ENCODE measurements at regions not wholly inside any gene's neighbourhood (a gene's known extent, or its start where the extent isn't known, plus 50 kb on each side); places are given as distances from the start of the nearest gene placed in this dataset.

DNA sequence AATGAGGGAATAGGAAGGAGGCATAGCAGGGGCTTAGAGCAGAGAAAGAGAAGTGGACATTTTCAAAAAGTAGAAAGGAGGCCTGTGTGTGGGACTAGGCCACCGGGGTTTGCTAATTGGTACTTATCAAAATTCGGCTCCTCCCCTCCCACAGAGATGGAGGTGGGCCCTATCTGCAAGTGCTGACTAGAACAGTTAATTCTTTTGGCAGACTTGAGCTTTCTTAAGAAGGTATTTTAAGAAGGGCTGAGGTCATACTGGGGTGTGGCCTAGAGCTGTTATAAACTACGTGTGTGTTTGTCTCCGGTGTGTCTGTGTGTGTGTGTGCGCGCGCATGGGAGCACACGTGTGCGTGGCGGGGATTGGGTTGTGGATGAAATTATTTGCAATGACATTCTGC, 1086.5 kb downstream of the EFNA5 start:
- no peak for DNase-seq (ENCODE audit: low spot score)

DNA sequence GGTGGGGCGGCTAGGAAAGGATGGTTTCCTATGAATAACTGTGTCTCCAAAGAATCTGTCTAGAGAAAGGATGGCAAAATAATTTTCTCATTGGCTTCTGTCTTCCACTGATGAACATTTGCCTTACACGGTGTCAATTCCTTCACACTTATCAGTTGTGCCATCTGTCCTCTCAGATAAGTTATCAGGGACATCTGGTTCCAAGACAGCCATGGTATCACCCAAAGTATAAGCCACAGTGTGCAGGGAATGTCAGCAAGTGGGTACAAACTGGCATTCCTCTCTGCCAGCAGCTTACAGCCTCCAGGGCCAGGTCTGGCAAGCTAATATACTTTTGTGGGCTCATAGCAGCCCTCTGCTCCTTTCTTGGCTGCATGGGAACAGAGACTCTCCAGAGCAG, 1092.0 kb downstream of the EFNA5 start:
- DNase-seq (ENCODE audit: low spot score), result no peak

DNA sequence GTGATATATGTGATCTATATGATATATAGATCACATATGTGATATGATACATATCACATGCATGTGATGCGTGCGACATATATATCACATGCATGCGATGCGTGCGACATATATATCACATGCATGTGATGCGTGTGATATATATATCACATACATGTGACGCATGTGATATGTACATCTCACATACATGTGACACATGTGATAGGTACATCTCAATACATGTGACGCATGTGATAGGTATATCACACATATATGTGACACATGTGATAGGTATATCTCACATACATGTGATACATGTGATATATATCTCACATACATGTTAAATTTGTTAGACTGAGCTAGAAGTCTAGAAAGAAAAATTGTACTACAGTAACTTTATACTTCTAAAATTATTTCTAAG, 1095.9 kb downstream of the EFNA5 start:
- DNase-seq (ENCODE audit: low spot score), result no peak

DNA sequence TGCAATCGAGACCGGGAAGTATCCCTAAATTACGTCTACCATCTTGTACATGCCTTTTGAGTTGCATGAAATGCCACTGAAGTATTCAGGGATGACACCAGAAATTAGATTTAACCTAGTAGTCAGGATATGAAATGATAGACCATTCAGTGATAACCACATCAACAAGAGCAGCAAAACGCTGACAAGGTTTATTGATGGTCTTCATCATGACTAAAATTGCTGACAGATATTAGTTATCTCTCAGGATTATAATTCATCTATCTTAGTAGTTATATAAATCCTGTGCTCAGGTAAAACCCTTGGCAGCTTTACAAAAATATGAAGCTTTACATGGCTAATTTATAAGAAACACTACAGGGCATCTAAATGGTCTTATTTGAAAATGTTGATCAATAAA, 1104.7 kb downstream of the EFNA5 start:
- DNase-seq (ENCODE audit: low spot score), result no peak

DNA sequence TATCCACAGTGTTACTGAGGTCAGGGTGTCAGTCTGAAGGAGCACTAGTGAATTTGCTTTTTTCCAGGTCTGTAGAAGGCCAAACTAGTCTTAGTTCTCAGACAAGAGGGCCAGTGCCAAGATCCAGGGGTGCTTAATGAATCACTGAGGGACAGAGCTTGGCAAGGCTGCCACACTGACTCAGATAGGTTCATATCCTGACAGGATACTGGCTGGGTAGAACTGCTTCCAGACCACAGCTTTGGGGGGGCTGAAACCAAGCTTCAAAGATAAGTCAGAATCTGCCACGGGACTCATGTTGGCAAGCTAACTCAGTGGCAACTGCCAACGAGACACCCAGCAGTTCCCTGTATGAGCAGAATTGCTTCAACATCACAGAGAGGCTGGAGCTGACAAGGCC, 1125.4 kb downstream of the EFNA5 start:
- DNase-seq (ENCODE audit: low spot score), result no peak

DNA sequence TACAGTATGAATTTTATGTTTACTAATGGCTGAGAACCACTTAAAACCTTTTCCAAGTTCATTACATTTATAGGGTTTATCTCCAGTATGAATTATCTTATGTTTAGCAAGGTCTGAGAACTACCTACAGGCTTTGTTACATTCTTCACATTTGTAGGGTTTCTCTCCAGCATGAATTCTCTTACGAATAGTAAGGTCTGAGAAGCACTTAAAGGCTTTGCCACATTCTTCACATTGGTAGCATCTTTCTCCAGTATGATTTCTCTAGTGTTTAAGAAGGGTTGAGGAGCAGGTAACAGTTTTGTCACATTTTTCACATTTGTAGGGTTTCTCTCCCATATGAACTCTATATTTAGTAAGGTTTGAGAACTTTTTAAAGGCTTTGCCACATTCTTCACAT, 1127.4 kb downstream of the EFNA5 start:
- DNase-seq (ENCODE audit: low spot score), result no peak

DNA sequence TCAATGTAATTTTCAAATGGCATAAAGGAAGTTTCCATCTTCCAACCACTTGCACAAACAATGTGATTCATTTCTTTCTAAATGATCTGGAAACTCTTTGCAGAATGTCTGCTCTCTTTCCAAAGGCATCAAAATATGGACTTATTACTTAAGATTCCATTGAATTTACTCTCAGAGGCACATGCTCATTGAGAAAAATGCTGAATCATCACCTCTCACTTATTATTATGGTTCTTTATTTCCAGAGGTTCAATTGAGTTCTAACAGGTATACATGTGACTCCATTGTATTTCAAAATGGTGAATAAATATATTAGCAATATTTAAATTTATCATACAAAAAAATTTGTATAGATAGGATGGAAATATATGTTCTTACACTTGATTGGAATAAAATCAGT, 1140.6 kb downstream of the EFNA5 start:
- DNase-seq (ENCODE audit: low spot score), result no peak

DNA sequence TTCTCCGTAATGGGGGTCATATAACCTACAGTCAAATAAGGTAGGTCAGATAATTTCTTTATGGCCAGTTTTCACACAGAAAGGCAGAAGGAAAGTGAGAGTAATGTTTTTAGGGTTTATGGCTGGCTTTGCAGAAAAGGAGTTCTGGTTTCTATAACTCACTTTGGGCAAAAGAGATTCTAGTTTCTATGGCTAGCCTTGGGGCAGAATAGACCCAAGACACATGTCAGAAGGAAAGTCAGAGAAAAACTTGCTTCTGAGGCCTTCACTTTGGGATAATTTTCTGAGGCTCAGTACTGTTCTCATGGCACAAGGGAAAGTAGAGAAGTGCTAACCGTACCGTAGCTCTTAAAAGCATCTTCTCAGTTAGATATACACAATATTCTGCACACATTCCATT, 1145.3 kb downstream of the EFNA5 start:
- DNase-seq (ENCODE audit: low spot score), result no peak

DNA sequence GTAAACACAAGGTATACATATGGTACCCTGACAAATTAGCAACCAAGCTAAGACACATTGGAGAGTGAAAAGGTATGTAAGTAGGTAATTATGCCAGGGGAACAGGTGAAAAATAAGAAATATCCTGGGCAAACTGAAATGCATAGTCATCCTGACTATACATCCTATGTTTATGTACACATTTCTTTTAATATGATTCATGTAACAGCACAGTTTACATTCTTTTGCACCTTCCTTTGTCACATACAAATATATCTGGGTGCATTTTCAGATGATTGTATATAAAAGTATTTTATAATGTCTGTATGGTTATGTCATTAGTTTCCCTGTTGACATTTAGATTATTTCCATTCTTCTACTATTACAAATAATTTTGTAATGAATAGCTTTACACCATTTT, 1146.9 kb downstream of the EFNA5 start:
- no peak for DNase-seq (ENCODE audit: low spot score)

DNA sequence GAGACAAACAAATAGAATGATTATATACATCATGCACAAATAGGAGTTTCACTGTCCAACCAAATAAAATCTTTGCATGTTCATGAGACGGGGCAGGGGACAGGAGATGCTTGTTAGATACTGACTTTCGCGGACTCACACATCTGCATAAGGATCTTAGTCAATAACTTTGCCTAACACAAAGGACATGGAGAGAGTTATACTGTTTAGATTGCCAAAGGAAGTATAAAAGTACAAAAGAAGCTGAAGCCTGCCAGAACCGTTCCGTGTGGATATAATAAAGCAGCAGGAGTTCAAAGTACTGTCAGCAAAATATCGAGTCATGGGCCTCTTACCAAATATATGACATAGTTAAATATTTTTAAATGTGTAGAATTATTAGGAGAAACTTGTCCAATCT, 1148.4 kb downstream of the EFNA5 start:
- DNase-seq (ENCODE audit: low spot score), result no peak

DNA sequence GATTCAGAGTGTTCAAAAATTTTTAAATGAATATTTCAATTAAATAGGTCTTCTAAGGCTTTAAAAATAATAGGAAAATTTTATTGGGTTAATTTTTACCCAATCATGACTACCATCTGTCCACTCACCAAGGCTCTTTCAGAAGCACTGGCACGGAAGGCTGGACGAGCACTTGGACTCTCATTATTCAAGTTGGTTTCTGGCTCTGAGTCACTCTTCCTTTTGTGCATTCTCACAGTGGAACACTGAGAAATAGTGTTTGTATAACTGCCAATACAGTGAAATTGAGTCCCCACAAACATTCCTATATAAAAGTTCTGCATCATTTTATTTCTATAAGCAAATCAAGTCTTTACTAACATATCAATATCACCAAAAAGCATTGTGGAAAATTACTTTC, 1149.0 kb downstream of the EFNA5 start:
- DNase-seq (ENCODE audit: low spot score), result no peak

DNA sequence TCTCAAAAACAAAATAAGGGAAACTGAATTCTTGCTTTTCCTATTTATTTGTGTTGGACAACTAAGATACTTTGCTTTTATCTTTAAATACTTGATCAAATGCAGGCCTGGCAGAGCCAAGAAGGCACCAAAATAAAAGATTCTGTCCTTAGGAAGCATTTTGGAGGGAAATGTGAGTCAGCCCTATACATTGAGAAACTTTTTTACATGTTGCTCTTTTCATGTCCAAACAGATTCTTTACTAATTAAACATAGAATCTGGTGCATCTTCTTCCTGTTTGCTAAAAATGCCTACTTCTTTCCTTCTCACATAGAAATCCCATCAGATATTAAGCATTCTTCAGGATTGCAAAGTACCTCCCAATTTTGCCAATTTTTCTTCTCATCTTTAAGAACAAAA, 1160.4 kb downstream of the EFNA5 start:
- DNase-seq (ENCODE audit: low spot score), result no peak

DNA sequence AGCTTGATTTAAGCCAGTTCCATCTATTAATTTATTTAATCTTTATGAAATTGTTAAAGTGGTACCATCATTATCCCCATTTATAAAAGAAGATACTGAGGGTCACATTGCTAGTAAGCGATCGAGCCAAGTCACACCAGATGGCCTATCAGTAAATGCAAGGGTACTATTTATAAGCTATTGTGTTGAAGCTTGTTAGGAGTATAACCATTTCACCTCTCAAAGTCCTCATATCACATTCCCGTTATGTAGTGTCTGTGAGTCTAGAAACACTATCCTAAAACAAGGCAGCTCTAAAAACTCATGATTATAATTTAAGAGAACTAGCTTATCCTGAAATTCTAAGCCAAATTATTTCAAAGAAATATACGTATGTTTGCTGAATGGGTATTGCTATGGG, 1161.8 kb downstream of the EFNA5 start:
- no peak for DNase-seq (ENCODE audit: low spot score)

DNA sequence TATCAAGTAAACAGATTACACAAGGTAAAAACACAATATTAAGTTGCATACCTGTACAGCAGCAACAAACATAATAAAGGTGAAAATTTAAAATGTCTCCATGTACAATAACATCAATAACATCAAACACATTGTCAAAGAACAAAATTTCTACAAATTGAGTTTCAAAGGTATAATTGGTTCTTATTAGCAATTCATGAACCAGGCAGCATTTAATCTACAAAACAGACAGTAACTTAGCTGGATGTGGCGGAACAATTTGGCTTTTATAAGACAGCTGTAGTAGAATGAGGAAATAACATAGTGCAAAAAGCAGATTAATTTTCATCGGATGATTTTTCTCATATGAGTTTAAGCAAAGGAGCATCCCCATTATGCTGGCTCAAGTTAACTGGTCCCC, 1176.8 kb downstream of the EFNA5 start:
- no peak for DNase-seq (ENCODE audit: low spot score)

DNA sequence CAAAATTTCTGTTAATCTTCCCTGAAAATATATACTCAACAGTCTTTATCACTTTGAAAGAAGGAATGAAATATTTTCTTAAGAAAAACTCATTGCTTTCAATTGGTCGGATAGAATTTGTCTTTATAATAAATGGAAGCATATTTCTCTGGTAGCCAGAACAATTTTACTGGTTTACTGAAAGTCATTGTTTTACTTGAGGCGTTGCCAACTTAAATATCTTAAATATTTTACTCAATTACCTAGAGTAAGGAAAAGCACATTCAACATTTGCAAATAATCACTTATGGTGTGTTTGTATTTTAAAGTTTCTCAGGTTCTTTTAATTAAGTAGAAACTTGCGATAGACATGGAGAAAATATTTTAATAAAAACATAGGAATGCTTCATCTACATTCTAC, 1181.7 kb downstream of the EFNA5 start:
- no peak for DNase-seq (ENCODE audit: low spot score)

DNA sequence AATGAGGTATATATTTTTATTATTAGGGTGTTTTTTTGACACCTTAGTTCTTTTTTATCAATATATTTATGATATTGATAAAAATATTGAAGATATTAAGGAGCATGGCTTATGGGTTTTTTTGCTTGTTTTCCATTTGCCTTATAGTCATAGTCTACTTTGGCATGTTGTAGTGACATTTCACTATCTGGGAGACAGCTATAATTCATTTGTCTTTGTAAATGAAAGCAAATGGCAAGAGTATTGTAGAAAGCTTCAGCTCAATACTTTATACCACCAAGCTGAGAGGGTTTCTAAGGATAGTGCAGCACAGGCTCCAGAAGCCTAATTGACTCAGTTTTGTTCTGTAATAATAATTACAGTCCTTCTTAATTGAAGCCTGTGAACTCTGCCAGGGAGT, 1182.3 kb downstream of the EFNA5 start:
- no peak for DNase-seq (ENCODE audit: low spot score)

DNA sequence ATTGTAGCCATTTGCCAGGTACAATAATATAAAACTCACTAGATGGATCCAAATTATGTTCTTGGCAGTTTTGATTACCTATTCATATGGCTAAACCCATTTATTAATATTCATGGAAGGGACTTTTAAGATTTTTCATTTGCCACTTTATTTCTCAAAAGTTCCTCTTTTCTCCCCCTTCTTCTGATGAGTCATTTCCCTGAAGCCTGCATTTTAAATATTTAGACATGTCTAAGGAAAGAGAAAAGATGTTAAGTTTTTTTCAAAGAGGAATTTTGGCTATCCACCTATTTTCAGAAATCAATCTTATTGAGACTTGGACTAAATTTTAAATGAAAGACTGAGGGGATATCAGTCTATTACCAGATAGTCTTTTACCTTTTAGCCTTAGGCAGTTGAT, 1189.4 kb downstream of the EFNA5 start:
- no peak for DNase-seq (ENCODE audit: low spot score)

DNA sequence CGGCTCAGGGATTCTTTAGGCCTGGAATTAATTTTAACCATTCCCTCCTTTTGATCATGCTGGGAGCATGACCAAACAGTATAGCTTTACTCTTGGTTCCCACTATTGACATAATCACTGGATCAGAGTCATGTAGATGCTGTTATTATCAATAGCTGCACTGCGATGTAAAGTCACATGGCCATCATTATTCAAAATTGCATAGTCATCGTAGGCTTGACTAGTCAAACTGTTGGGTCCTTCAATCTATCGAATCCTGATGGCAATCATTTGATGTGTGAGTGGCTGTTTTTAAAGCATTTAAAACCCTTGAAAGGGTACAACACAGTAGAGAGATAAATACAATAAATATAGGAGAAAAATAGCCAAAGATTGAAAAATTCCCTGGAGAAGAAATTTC, 1194.1 kb downstream of the EFNA5 start:
- no peak for DNase-seq (ENCODE audit: low spot score)

DNA sequence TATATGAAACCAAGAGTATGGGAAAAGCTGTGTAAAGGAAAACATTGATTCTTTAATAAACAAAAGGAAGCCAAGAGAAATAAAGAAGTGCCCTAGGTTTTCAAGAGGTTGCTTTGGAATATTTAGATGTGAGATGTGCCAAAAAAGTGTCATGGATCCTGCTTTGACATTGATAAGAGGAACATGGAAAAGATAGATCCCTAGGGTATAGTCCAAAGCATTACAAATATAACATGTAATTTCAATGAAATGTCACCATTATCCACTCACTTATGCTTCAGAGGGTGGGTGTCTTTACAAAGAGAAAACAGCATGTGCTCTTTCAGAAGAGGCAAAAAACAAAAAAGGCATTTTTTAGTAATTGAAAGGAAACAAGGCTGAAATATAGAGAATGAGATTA, 1196.7 kb downstream of the EFNA5 start:
- DNase-seq (ENCODE audit: low spot score), result no peak

DNA sequence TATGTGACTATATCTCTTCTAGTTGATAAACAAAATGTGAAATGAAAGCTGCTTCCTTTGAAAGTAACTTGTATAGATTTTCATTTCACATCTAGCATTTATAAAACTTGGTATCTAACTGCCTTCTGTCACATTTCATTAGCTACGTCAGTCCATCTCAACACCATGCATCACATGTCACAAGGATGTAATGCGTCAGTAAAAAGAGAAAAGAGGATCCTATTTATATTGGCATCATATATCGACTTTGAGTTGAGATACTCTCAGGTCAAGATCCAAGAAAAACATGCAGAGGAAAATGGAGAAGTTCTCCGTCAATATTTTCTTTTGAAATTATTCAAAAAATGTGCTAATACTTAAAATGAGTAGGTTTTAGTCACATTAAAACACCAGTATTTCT, 1211.2 kb downstream of the EFNA5 start:
- no peak for DNase-seq (ENCODE audit: low spot score)

DNA sequence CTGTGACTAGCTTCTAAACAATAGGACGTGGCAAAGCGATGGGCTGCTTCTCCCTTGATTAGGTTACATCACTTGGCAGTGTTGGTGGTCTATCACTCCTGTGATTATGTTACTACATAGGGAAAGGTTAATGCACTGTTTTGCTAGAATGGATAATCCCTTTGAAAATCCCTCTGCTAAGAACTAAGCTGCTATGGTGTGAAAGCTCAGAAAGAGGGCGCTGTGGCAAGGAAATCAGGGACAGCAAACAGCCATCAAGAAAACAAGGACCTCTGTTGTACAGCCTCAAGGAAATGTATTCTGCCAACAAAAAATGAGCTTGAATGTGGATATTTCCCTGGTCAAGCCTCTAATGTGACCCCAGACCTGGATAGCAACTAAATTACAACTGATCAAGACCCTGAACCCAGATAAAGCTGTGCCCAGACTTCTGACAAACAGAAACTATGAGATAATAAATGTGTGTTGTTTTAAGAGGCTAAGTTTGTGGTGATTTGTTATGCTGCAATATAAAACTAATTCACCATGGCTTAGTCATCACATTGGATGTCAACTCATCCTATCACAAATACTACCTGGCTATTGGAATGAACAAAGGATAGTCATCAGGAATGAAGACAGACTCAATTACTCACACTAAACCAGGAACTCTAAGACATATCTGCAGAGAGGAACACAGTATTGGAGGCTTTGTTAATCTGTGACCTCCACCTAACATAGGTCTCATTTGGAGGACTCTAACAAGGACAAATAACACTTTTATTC, 1215.9 kb downstream of the EFNA5 start:
- DNase-seq (ENCODE audit: low spot score), result no peak

DNA sequence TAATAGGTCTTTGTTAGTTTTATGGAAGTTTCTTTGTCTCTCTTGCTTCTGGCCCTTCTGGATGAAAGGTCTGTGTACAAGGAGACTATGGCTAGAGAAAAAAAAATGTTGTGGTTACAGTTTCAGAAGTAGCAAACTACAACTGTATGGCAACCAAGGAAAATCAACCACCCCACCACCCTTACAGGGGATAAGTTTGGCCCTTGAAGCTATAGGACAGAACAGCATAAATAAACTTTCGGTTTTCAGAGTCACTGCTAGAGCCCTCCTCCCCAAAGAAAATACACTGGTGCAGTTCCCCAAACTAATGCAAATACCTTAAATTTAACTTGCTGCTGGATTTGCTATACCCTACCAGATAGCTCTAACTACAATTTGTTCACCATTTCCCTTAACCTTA, 1216.7 kb downstream of the EFNA5 start:
- DNase-seq (ENCODE audit: low spot score), result no peak

DNA sequence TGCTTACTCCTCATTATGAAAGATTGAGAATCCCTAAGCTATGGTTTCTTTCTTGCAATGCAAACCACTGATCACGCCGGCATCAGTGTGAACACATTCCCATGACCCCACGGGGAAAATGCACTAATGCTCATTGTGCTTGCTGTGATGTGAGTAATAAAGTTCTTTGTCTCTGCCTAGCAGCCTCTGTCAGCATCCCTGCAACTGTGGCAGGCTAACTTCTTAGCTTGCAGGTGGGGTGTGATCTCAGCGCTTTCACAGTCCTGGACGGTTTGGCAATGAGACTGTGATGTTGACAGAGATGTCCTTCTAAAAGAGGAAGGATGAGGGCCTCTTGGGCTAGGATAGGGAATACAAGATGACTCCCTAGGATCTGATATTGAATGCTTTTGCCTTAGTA, 1218.7 kb downstream of the EFNA5 start:
- no peak for DNase-seq (ENCODE audit: low spot score)

DNA sequence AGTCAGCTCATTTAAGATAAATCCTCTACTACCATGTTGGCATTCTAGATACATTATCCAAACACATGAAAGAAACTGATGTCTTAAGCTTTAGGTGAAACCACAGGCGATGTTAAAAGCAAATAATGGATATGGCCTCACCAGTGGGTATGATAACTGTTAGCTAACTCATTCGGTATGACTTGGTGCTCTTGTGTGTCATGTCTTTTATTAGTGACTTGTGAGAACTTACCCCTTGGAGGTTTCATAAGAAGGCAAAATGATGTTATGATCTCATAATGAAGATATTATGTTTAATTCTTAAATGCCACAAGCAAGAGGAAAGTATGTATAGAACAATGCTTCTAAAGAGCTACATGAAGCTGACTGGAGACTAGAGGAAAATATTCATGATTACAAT, 1227.0 kb downstream of the EFNA5 start:
- DNase-seq (ENCODE audit: low spot score), result no peak

DNA sequence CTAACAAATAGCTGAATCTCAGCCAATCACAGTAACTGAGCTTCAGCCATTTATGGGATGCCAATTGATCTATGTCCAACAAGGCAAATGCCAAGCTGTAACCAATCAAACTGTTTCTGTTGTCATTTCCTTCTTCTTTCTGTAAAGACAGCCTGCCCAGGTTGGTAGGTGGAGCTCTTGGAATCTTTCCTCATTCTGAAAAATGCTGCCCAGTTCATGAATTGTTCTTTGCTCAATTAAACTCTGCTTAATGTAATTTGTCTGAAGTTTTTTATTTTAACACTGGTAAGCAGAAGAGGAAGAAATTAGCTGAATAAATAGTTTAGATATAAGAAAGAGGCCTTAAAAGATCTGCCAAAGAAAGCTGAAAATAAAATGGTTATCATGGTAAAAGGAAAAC, 1235.6 kb downstream of the EFNA5 start:
- DNase-seq (ENCODE audit: low spot score), result no peak
